HCT116 (cell line): ENCODE measurements at regions not wholly inside any gene's neighbourhood (a gene's known extent, or its start where the extent isn't known, plus 50 kb on each side); places are given as distances from the start of the nearest gene placed in this dataset.

Source experiments
- ATAC-seq: fragments of 200-7000 bp; cut with Tn5 transposase; 2 replicates; pipeline ENCODE4 v1.9.1; 2020; ENCODE audit warnings: mild to moderate bottlenecking, moderate library complexity
- BruUV-seq: library from RNA; stranded (reverse); fragments of 400-500 nt; replicated peaks from 2 replicates; lab custom pipeline; 2021; lab: Mats Ljungman, UMichigan
- CTCF ChIA-PET: fragments of 300-600 bp; sonication (Branson Sonifier 250); formaldehyde crosslinking; loops from one replicate; lab custom pipeline; 2021; ENCODE audit warnings: antibody characterized with exemption; lab: Charles Lee
- POLR2A ChIA-PET: fragments of 300-600, 350-600 bp; sonication (Branson Sonifier 250); formaldehyde crosslinking; loops from one replicate; lab custom pipeline; 2021; ENCODE audit warnings: antibody characterized with exemption; lab: Charles Lee
- RAD21 ChIA-PET, 2 experiments: fragments of 300-600 bp; sonication (Branson Sonifier 250); formaldehyde crosslinking; loops; one replicate each; lab custom pipeline; 2023; ENCODE audit warnings: low total read pairs in 2 of 2; ENCODE audit not compliant: uncharacterized antibody in 2 of 2, unreplicated experiment in 2 of 2, low non-redundant PET in 1 of 2; lab: Charles Lee
- DNase-seq: peaks from one replicate; pipeline ENCODE4 v3.0.0-alpha.2; 2010; ENCODE audit warnings: low read depth, low spot score
- H2AFZ ChIP-seq: fragments of 200-600 bp; shearing (Covaris generic), sonication (generic); 2 replicates; pipeline ENCODE4 v1.6.1; 2017; ENCODE audit warnings: low read depth, mixed run types, mixed read lengths, antibody characterized with exemption, low read length; ENCODE audit not compliant: poor library complexity, severe bottlenecking
- H3K27ac ChIP-seq: 2 replicates; pipeline ENCODE4 v1.5.1; 2012; ENCODE audit warnings: low read depth, low read length
- H3K27me3 ChIP-seq: fragments of 200-600 bp; sonication (generic); 2 replicates; pipeline ENCODE4 v1.6.1; 2016; ENCODE audit warnings: mixed run types, low read length, mixed read lengths; ENCODE audit not compliant: insufficient read depth
- H3K36me3 ChIP-seq, 2 experiments: fragments of 200-500 bp in 1 of 2; fragments of 200-600 bp in 1 of 2; sonication (Bioruptor generic) in 1 of 2; sonication (generic) in 1 of 2; 2 replicates each; pipeline versions ENCODE4 v1.5.1 to v1.6.1; 2014 to 2016; ENCODE audit warnings: low read length in 2 of 2, inconsistent platforms in 1 of 2, mixed read lengths in 1 of 2, mixed run types in 1 of 2; ENCODE audit not compliant: insufficient read depth in 2 of 2, control insufficient read depth in 1 of 2
- H3K4me1 ChIP-seq, 2 experiments: fragments of 200-600 bp in 1 of 2; sonication (generic) in 1 of 2; 2 replicates each; pipeline versions ENCODE4 v1.5.1 to v1.6.1; 2012 to 2017; ENCODE audit warnings: low read length in 2 of 2, inconsistent platforms in 1 of 2, mild to moderate bottlenecking in 1 of 2, mixed read lengths in 1 of 2, mixed run types in 1 of 2, moderate library complexity in 1 of 2; ENCODE audit not compliant: insufficient read depth in 2 of 2, control insufficient read depth in 1 of 2
- H3K4me2 ChIP-seq: fragments of 200-600 bp; sonication (generic); 2 replicates; pipeline ENCODE4 v1.6.1; 2017; ENCODE audit warnings: mixed run types, low read length, mixed read lengths
- H3K4me3 ChIP-seq, 2 experiments: fragments of 200-600 bp in 1 of 2; sonication (generic) in 1 of 2; replicated peaks in 1 of 2; 2 replicates each; pipeline ENCODE4 v1.5.1; 2011 to 2016; ENCODE audit warnings: low read length in 2 of 2, control low read depth in 1 of 2, low read depth in 1 of 2, mild to moderate bottlenecking in 1 of 2, mixed read lengths in 1 of 2, mixed run types in 1 of 2
- H3K79me2 ChIP-seq: fragments of 200-600 bp; sonication (generic); 2 replicates; pipeline ENCODE4 v1.6.1; 2017; ENCODE audit warnings: mild to moderate bottlenecking, mixed run types, low read length, moderate library complexity, mixed read lengths; ENCODE audit not compliant: insufficient read depth
- H3K9ac ChIP-seq: fragments of 200-600 bp; sonication (generic); 2 replicates; pipeline ENCODE4 v1.6.1; 2016; ENCODE audit warnings: low read length, mixed read lengths
- H3K9me2 ChIP-seq: fragments of 200-600 bp; sonication (generic), shearing (Covaris generic); 2 replicates; pipeline ENCODE4 v1.6.1; 2017; ENCODE audit warnings: mixed run types, mild to moderate bottlenecking, moderate library complexity; ENCODE audit not compliant: insufficient read depth
- H3K9me3 ChIP-seq, 2 experiments: fragments of 200-500 bp in 1 of 2; fragments of 200-600 bp in 1 of 2; sonication (Bioruptor generic) in 1 of 2; sonication (generic) in 1 of 2; 2 replicates each; pipeline ENCODE4 v1.6.1; 2014 to 2017; ENCODE audit warnings: low read length in 2 of 2, mixed read lengths in 2 of 2, inconsistent platforms in 1 of 2, low read depth in 1 of 2, mild to moderate bottlenecking in 1 of 2, mixed run types in 1 of 2, moderate library complexity in 1 of 2; ENCODE audit not compliant: control insufficient read depth in 1 of 2, insufficient read depth in 1 of 2
- H4K20me1 ChIP-seq: fragments of 200-600 bp; sonication (generic), shearing (Covaris generic); 2 replicates; pipeline ENCODE4 v1.6.1; 2017; ENCODE audit warnings: mixed run types, mild to moderate bottlenecking, moderate library complexity; ENCODE audit not compliant: insufficient read depth
- CBX3 ChIP-seq: IDR thresholded peaks from 2 replicates; pipeline ENCODE4 v1.6.1; 2012; ENCODE audit warnings: low read depth
- CEBPB ChIP-seq: IDR thresholded peaks from 2 replicates; pipeline ENCODE4 v1.6.1; 2012; ENCODE audit warnings: low read depth
- EGR1 ChIP-seq: IDR thresholded peaks from 2 replicates; pipeline ENCODE4 v1.6.1; 2012; ENCODE audit warnings: low read depth
- ELF1 ChIP-seq: IDR thresholded peaks from 2 replicates; pipeline ENCODE4 v1.6.1; 2012; ENCODE audit warnings: low read depth, borderline replicate concordance
- EZH2 ChIP-seq: fragments of 200-600 bp; sonication (generic); IDR thresholded peaks from 2 replicates; pipeline ENCODE4 v1.6.1; 2017; ENCODE audit warnings: antibody characterized with exemption, mixed run types
- EZH2phosphoT487 ChIP-seq: fragments of 200-600 bp; IDR thresholded peaks from 2 replicates; pipeline ENCODE4 v1.6.1; 2018; ENCODE audit warnings: antibody characterized with exemption, borderline replicate concordance
- FOSL1 ChIP-seq: IDR thresholded peaks from 2 replicates; pipeline ENCODE4 v1.6.1; 2012; ENCODE audit warnings: low read depth
- JUND ChIP-seq: IDR thresholded peaks from 2 replicates; pipeline ENCODE4 v1.6.1; 2012
- MAX ChIP-seq: IDR thresholded peaks from 2 replicates; pipeline ENCODE4 v1.6.1; 2012
- POLR2A ChIP-seq: IDR thresholded peaks from 2 replicates; pipeline ENCODE4 v1.7.0; 2011; ENCODE audit warnings: borderline replicate concordance; ENCODE audit not compliant: insufficient read depth, insufficient read length; ENCODE audit errors: extremely low read depth
- REST ChIP-seq: IDR thresholded peaks from 2 replicates; pipeline ENCODE4 v1.6.1; 2012; ENCODE audit warnings: low read depth
- SIN3A ChIP-seq: IDR thresholded peaks from 2 replicates; pipeline ENCODE4 v1.6.1; 2012; ENCODE audit warnings: low read depth
- SRF ChIP-seq: IDR thresholded peaks from 2 replicates; pipeline ENCODE4 v1.6.1; 2012; ENCODE audit warnings: low read depth
- YY1 ChIP-seq: IDR thresholded peaks from 2 replicates; pipeline ENCODE4 v1.6.1; 2011; ENCODE audit warnings: low read length, low read depth, moderate library complexity, mild to moderate bottlenecking; ENCODE audit not compliant: insufficient replicate concordance; ENCODE audit errors: extremely low read depth
- ZFX ChIP-seq: fragments of 450-650 bp; IDR thresholded peaks from 2 replicates; pipeline ENCODE4 v1.6.1; 2017
- ZNF274 ChIP-seq: fragments of 200-500 bp; sonication (Bioruptor generic); IDR thresholded peaks from 2 replicates; pipeline ENCODE4 v1.6.1; 2014; ENCODE audit warnings: mild to moderate bottlenecking, low read depth, low read length, inconsistent platforms
- intact Hi-C: fragments of 100-400 bp; cut with micrococcal nuclease; formaldehyde crosslinking; loops from 2 replicates; pipeline ENCODE4 v1.10.0; 2022
- TF ChIP-seq, protein P1 (sequence below): IDR thresholded peaks from 2 replicates; pipeline ENCODE4 v1.6.1; 2011; ENCODE audit warnings: mild to moderate bottlenecking, low read length, moderate library complexity; ENCODE audit not compliant: insufficient replicate concordance; ENCODE audit errors: extremely low read depth
- TF ChIP-seq, protein P2 (sequence below): IDR thresholded peaks from 2 replicates; pipeline ENCODE4 v1.6.1; 2012

DNA sequence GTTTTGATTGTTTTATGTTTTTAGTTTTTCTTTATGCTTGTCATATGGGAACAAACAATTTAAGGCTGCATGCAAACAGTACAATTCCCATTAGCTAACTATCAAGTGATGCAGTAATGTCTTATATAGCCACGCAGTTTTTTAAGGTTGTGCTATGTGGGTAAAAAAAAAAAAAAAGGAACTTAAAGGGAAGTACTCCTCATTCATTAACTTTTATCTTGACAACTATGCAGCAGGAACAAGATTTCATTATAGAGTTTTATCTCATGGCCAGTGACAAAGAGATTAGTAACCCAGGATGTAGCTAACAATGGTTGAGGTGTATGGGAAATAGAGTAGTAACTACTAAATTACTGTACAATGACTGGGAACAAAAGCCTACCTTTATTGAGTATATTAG lies 1008.2 kb upstream of the CDH9 start:
- Histone ChIP-seq H3K9ac (no peak overlapping the region), H3K4me2 (no peak overlapping the region), H3K27me3 (no peaks in the 10 kb centered on the region), H4K20me1 (no peaks in the 10 kb centered on the region), H3K27ac (no peak overlapping the region), H2AFZ (no peak overlapping the region), H3K9me2 (no peaks in the 10 kb centered on the region), H3K4me3 (no peak overlapping the region), H3K9me3 (peaks cover 3 to 4% of the 10 kb centered on the region in 2 experiments; a peak in 3 of 4 replicates), H3K79me2 (no peaks in the 10 kb centered on the region), H3K4me1 (no peaks in the 10 kb centered on the region), H3K36me3 (no peaks in the 10 kb centered on the region)
- ATAC-seq (no peak), DNase-seq (no peak)
- RAD21 ChIA-PET, result no interaction called here
- POLR2A ChIA-PET, result no interaction called here
- intact Hi-C loops, result no loop called here
- BruUV-seq, result no TSS peak
- TF ChIP-seq EZH2phosphoT487, result no peak
- no peak for TF ChIP-seq POLR2A
- TF ChIP-seq YY1, result no peak
- no peak for TF ChIP-seq ZFX
- TF ChIP-seq, protein P1, sequence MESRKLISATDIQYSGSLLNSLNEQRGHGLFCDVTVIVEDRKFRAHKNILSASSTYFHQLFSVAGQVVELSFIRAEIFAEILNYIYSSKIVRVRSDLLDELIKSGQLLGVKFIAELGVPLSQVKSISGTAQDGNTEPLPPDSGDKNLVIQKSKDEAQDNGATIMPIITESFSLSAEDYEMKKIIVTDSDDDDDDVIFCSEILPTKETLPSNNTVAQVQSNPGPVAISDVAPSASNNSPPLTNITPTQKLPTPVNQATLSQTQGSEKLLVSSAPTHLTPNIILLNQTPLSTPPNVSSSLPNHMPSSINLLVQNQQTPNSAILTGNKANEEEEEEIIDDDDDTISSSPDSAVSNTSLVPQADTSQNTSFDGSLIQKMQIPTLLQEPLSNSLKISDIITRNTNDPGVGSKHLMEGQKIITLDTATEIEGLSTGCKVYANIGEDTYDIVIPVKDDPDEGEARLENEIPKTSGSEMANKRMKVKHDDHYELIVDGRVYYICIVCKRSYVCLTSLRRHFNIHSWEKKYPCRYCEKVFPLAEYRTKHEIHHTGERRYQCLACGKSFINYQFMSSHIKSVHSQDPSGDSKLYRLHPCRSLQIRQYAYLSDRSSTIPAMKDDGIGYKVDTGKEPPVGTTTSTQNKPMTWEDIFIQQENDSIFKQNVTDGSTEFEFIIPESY, result no peak
- no peak for TF ChIP-seq EZH2
- no peak for TF ChIP-seq ELF1
- no peak for TF ChIP-seq FOSL1
- TF ChIP-seq EGR1, result no peak
- CTCF ChIA-PET, result no interaction called here

DNA sequence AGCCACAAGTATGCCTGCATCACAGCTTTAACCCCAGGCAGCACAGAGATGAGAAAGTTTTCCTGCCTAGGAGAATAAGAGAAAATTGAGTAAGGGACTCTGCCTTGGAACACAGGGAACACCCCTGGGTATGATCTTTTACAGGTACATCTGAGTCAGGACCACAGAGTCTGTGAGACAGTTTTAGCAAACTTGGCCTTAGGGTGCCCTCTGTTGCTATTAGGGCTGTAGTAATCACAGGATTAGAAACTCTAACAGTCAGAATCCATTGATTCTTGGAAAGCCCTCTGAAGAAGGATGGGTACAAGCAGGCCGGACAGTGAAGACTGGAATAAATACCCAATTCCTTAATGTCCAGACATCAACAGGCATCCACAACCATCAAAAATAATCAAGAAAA lies 989.5 kb upstream of the CDH9 start:
- no TSS peak for BruUV-seq
- ATAC-seq (no peak), DNase-seq (no peak)
- CTCF ChIA-PET, result no interaction called here
- H3K36me3 ChIP-seq, result no peaks in the 10 kb centered on the region
- H4K20me1 ChIP-seq, result no peaks in the 10 kb centered on the region
- no peak overlapping the region for H2AFZ ChIP-seq
- H3K27me3 ChIP-seq, result no peaks in the 10 kb centered on the region
- no peak overlapping the region for H3K4me2 ChIP-seq
- H3K9me2 ChIP-seq, result no peaks in the 10 kb centered on the region
- RAD21 ChIA-PET, result no interaction called here
- POLR2A ChIA-PET, result no interaction called here
- no peaks in the 10 kb centered on the region for H3K4me1 ChIP-seq
- intact Hi-C loops, result no loop called here
- peaks cover 3 to 8% of the 10 kb centered on the region in 2 experiments; a peak in 2 of 4 replicates for H3K9me3 ChIP-seq
- H3K9ac ChIP-seq, result no peak overlapping the region
- no peaks in the 10 kb centered on the region for H3K79me2 ChIP-seq
- no peak overlapping the region for H3K4me3 ChIP-seq
- no peak overlapping the region for H3K27ac ChIP-seq
- no peak for TF ChIP-seq REST
- no peak for TF ChIP-seq EZH2
- no peak for TF ChIP-seq SRF
- TF ChIP-seq, protein P2, sequence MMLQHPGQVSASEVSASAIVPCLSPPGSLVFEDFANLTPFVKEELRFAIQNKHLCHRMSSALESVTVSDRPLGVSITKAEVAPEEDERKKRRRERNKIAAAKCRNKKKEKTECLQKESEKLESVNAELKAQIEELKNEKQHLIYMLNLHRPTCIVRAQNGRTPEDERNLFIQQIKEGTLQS, result no peak
- TF ChIP-seq ZNF274, result no peak
- TF ChIP-seq ELF1, result no peak
- TF ChIP-seq JUND, result no peak
- no peak for TF ChIP-seq CEBPB
- no peak for TF ChIP-seq CBX3
- no peak for TF ChIP-seq SIN3A
- TF ChIP-seq YY1, result no peak
- no peak for TF ChIP-seq MAX
